ENCODE measurements at regions not wholly inside any gene's neighbourhood (a gene's known extent, or its start where the extent isn't known, plus 50 kb on each side); places are given as distances from the start of the nearest gene placed in this dataset.
"Not testable (repeated sequence)": the region's sequence is repeated elsewhere in the genome, so short reads cannot be mapped to it uniquely, and the experiment has no call there.

- TF ChIP-seq, protein P1, sequence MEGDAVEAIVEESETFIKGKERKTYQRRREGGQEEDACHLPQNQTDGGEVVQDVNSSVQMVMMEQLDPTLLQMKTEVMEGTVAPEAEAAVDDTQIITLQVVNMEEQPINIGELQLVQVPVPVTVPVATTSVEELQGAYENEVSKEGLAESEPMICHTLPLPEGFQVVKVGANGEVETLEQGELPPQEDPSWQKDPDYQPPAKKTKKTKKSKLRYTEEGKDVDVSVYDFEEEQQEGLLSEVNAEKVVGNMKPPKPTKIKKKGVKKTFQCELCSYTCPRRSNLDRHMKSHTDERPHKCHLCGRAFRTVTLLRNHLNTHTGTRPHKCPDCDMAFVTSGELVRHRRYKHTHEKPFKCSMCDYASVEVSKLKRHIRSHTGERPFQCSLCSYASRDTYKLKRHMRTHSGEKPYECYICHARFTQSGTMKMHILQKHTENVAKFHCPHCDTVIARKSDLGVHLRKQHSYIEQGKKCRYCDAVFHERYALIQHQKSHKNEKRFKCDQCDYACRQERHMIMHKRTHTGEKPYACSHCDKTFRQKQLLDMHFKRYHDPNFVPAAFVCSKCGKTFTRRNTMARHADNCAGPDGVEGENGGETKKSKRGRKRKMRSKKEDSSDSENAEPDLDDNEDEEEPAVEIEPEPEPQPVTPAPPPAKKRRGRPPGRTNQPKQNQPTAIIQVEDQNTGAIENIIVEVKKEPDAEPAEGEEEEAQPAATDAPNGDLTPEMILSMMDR (IDR thresholded peaks at IDR 0.05) = not testable (repeated sequence)
- TF ChIP-seq POLR2AphosphoS5, POLR2A (IDR thresholded peaks at IDR 0.05): not testable (repeated sequence)
These were observed 340.4 kb downstream of the CEP170 start for GRCh38 chr1:242914729-242915128.

All from breast epithelium (tissue), 3 donors.